ENCODE measurements at regions not wholly inside any gene's neighbourhood (a gene's known extent, or its start where the extent isn't known, plus 50 kb on each side); places are given as distances from the start of the nearest gene placed in this dataset.

DNA sequence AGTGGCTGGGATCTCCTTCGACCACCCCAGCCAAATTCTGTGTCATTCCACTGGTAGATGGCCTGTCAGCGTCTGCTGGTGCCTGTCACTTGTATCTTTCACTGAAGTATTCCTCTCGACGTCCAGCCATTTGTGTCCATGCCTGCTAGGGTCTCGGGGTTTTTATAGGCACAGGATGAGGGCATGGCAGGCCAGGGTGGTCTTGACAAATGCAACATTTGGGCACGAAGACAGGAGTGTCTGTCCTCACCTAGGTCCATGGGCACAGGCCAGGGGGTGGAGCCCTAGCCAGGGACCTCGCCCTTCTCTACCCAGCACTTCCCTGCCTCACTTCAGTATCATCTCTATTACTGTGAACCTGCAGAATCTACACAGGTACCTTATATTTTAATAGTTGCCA, 2223.9 kb upstream of the ACO1 start:
- H3K27ac ChIP-seq (ENCODE audit: low read depth, low read length): no peak overlapping the region
- no peaks in the 10 kb centered on the region for H3K27me3 ChIP-seq (ENCODE audit: insufficient read depth, low read length)
- H3K4me2 ChIP-seq (ENCODE audit: low read length): no peak overlapping the region
- no peak overlapping the region for H3K4me3 ChIP-seq (replicated peaks in 1 of 2; ENCODE audit: low read depth in 1 of 2, low read length in 2 of 2)
- H3K79me2 ChIP-seq (ENCODE audit: insufficient read depth, low read length): no peaks in the 10 kb centered on the region
- H3K9me3 ChIP-seq (ENCODE audit: control insufficient read depth in 1 of 2, insufficient read depth in 1 of 2, low read depth in 1 of 2, low read length in 2 of 2): 0 out of 4 replicates have a peak, but pooled peaks cover 0 to 3% of the 10 kb centered on the region in 2 experiments
- RAD21 ChIA-PET (ENCODE audit: low non-redundant PET in 1 of 2, low total read pairs in 2 of 2, uncharacterized antibody in 2 of 2, unreplicated experiment in 2 of 2): no interaction called here
- no peaks in the 10 kb centered on the region for H3K9me2 ChIP-seq (ENCODE audit: insufficient read depth)
- DNase-seq (ENCODE audit: low read depth, low spot score): no peak
- intact Hi-C loops (cut with micrococcal nuclease): no loop called here
- H3K4me1 ChIP-seq (ENCODE audit: control insufficient read depth in 1 of 2, insufficient read depth in 2 of 2, low read length in 2 of 2): no peaks in the 10 kb centered on the region
- CTCF ChIA-PET: no interaction called here
- no peaks in the 10 kb centered on the region for H3K36me3 ChIP-seq (ENCODE audit: control insufficient read depth in 1 of 2, insufficient read depth in 2 of 2, low read length in 2 of 2)
- no peak overlapping the region for H2AFZ ChIP-seq (ENCODE audit: low read depth, low read length, poor library complexity, severe bottlenecking)
- POLR2A ChIA-PET: no interaction called here
- H3K9ac ChIP-seq (ENCODE audit: low read length): no peak overlapping the region
- no TSS peak for BruUV-seq (replicated peaks)
- TF ChIP-seq CTCF (IDR thresholded peaks at IDR 0.05 in 2 of 3, conservative IDR thresholded peaks at IDR 0.05 in 1 of 3; ENCODE audit: borderline replicate concordance in 1 of 3, insufficient read depth in 1 of 3, low read depth in 2 of 3, low read length in 2 of 3): no peak
- no peak for TF ChIP-seq EZH2phosphoT487 (IDR thresholded peaks at IDR 0.05; ENCODE audit: borderline replicate concordance)
- TF ChIP-seq, protein P1, sequence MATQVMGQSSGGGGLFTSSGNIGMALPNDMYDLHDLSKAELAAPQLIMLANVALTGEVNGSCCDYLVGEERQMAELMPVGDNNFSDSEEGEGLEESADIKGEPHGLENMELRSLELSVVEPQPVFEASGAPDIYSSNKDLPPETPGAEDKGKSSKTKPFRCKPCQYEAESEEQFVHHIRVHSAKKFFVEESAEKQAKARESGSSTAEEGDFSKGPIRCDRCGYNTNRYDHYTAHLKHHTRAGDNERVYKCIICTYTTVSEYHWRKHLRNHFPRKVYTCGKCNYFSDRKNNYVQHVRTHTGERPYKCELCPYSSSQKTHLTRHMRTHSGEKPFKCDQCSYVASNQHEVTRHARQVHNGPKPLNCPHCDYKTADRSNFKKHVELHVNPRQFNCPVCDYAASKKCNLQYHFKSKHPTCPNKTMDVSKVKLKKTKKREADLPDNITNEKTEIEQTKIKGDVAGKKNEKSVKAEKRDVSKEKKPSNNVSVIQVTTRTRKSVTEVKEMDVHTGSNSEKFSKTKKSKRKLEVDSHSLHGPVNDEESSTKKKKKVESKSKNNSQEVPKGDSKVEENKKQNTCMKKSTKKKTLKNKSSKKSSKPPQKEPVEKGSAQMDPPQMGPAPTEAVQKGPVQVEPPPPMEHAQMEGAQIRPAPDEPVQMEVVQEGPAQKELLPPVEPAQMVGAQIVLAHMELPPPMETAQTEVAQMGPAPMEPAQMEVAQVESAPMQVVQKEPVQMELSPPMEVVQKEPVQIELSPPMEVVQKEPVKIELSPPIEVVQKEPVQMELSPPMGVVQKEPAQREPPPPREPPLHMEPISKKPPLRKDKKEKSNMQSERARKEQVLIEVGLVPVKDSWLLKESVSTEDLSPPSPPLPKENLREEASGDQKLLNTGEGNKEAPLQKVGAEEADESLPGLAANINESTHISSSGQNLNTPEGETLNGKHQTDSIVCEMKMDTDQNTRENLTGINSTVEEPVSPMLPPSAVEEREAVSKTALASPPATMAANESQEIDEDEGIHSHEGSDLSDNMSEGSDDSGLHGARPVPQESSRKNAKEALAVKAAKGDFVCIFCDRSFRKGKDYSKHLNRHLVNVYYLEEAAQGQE (IDR thresholded peaks at IDR 0.05; ENCODE audit: low read depth): no peak
- TF ChIP-seq, protein P2, sequence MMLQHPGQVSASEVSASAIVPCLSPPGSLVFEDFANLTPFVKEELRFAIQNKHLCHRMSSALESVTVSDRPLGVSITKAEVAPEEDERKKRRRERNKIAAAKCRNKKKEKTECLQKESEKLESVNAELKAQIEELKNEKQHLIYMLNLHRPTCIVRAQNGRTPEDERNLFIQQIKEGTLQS (IDR thresholded peaks at IDR 0.05): no peak
- TF ChIP-seq, protein P3, sequence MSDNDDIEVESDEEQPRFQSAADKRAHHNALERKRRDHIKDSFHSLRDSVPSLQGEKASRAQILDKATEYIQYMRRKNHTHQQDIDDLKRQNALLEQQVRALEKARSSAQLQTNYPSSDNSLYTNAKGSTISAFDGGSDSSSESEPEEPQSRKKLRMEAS (IDR thresholded peaks at IDR 0.05): no peak
- no peak for TF ChIP-seq EZH2 (IDR thresholded peaks at IDR 0.05)
- no peak for TF ChIP-seq CEBPB (IDR thresholded peaks at IDR 0.05; ENCODE audit: low read depth)
- no peak for TF ChIP-seq POLR2A (IDR thresholded peaks at IDR 0.05; ENCODE audit: borderline replicate concordance, extremely low read depth, insufficient read depth, insufficient read length)
- no peak for TF ChIP-seq FOSL1 (IDR thresholded peaks at IDR 0.05; ENCODE audit: low read depth)
- no peak for TF ChIP-seq EGR1 (IDR thresholded peaks at IDR 0.05; ENCODE audit: low read depth)
- TF ChIP-seq CBX3 (IDR thresholded peaks at IDR 0.05; ENCODE audit: low read depth): no peak
- TF ChIP-seq ELF1 (IDR thresholded peaks at IDR 0.05; ENCODE audit: borderline replicate concordance, low read depth): no peak
- TF ChIP-seq ZBTB33 (IDR thresholded peaks at IDR 0.05; ENCODE audit: extremely low read depth, insufficient replicate concordance, low read length): no peak
- TF ChIP-seq POLR2AphosphoS5 (IDR thresholded peaks at IDR 0.05; ENCODE audit: low read depth, low read length): no peak
- no peak for TF ChIP-seq SRF (IDR thresholded peaks at IDR 0.05; ENCODE audit: low read depth)
- no peaks in the 10 kb centered on the region for H4K20me1 ChIP-seq (ENCODE audit: insufficient read depth)
- no peak for ATAC-seq
